BLaER1 (cell line): ENCODE measurements at regions not wholly inside any gene's neighbourhood (a gene's known extent, or its start where the extent isn't known, plus 50 kb on each side); places are given as distances from the start of the nearest gene placed in this dataset.

Source experiments
- H3K27ac ChIP-seq: shearing (Covaris generic); formaldehyde crosslinking; 2 replicates; pipeline ENCODE4 v1.8.1; 2022
- H3K27me3 ChIP-seq: shearing (Covaris generic); formaldehyde crosslinking; 2 replicates; pipeline ENCODE4 v1.8.1; 2022
- H3K36me3 ChIP-seq: shearing (Covaris generic); formaldehyde crosslinking; 2 replicates; pipeline ENCODE4 v1.8.1; 2022
- H3K4me1 ChIP-seq: shearing (Covaris generic); formaldehyde crosslinking; 2 replicates; pipeline ENCODE4 v1.8.1; 2022
- H3K4me2 ChIP-seq: shearing (Covaris generic); formaldehyde crosslinking; 2 replicates; pipeline ENCODE4 v1.8.1; 2022
- H3K4me3 ChIP-seq: shearing (Covaris generic); formaldehyde crosslinking; 2 replicates; pipeline ENCODE4 v1.8.1; 2022
- H3K9ac ChIP-seq: shearing (Covaris generic); formaldehyde crosslinking; 2 replicates; pipeline ENCODE4 v1.8.1; 2022
- H3K9me3 ChIP-seq: shearing (Covaris generic); formaldehyde crosslinking; 2 replicates; pipeline ENCODE4 v1.8.1; 2022
- H4K20me1 ChIP-seq: shearing (Covaris generic); formaldehyde crosslinking; 2 replicates; pipeline ENCODE4 v1.8.1; 2022
- Cebpa-rat ChIP-seq: shearing (Covaris generic); IDR thresholded peaks from 2 replicates; pipeline ENCODE4 v1.8.1; 2022

- Histone ChIP-seq H3K9me3 (no peaks in the 10 kb centered on the region), H3K36me3 (no peaks in the 10 kb centered on the region), H3K27me3 (no peaks in the 10 kb centered on the region), H3K4me2 (no peak overlapping the region), H3K4me1 (no peaks in the 10 kb centered on the region), H3K9ac (no peak overlapping the region), H3K27ac (no peak overlapping the region), H3K4me3 (no peak overlapping the region), H4K20me1 (no peaks in the 10 kb centered on the region)
- TF ChIP-seq Cebpa-rat = no peak
Measured at GRCh38 chr6:168159506-168159905, 80.5 kb upstream of the FRMD1 start.

- Histone ChIP-seq H3K4me1 (no peaks in the 10 kb centered on the region), H3K9ac (no peak overlapping the region), H3K4me2 (no peak overlapping the region), H3K9me3 (no peaks in the 10 kb centered on the region), H4K20me1 (no peaks in the 10 kb centered on the region), H3K36me3 (no peaks in the 10 kb centered on the region), H3K4me3 (no peak overlapping the region), H3K27me3 (no peaks in the 10 kb centered on the region), H3K27ac (no peak overlapping the region)
- no peak for TF ChIP-seq Cebpa-rat
Measured at GRCh38 chr6:168158980-168159349, 80.0 kb upstream of the FRMD1 start.

GRCh38 chr6:168158213-168158979 is 79.4 kb upstream of the FRMD1 start:
- no peaks in the 10 kb centered on the region for H3K36me3 ChIP-seq
- H3K27me3 ChIP-seq = no peaks in the 10 kb centered on the region
- no peak overlapping the region for H3K27ac ChIP-seq
- no peak overlapping the region for H3K4me3 ChIP-seq
- no peak for TF ChIP-seq Cebpa-rat
- no peaks in the 10 kb centered on the region for H4K20me1 ChIP-seq
- no peak overlapping the region for H3K9ac ChIP-seq
- no peaks in the 10 kb centered on the region for H3K9me3 ChIP-seq
- no peak overlapping the region for H3K4me2 ChIP-seq
- no peaks in the 10 kb centered on the region for H3K4me1 ChIP-seq

- H3K27ac ChIP-seq = no peak overlapping the region
- no peak overlapping the region for H3K9ac ChIP-seq
- no peaks in the 10 kb centered on the region for H4K20me1 ChIP-seq
- no peaks in the 10 kb centered on the region for H3K4me1 ChIP-seq
- H3K27me3 ChIP-seq = no peaks in the 10 kb centered on the region
- no peak overlapping the region for H3K4me2 ChIP-seq
- no peak overlapping the region for H3K4me3 ChIP-seq
- TF ChIP-seq Cebpa-rat = no peak
- H3K9me3 ChIP-seq = no peaks in the 10 kb centered on the region
- no peaks in the 10 kb centered on the region for H3K36me3 ChIP-seq
Measured at GRCh38 chr6:168157272-168158212, 78.5 kb upstream of the FRMD1 start.

- H3K4me2 ChIP-seq = no peak overlapping the region
- no peak overlapping the region for H3K4me3 ChIP-seq
- H3K27ac ChIP-seq = no peak overlapping the region
- no peaks in the 10 kb centered on the region for H3K36me3 ChIP-seq
- H4K20me1 ChIP-seq = no peaks in the 10 kb centered on the region
- H3K27me3 ChIP-seq = no peaks in the 10 kb centered on the region
- no peaks in the 10 kb centered on the region for H3K4me1 ChIP-seq
- no peak overlapping the region for H3K9ac ChIP-seq
- H3K9me3 ChIP-seq = no peaks in the 10 kb centered on the region
- TF ChIP-seq Cebpa-rat = no peak
Measured at GRCh38 chr6:168156742-168157265, 77.8 kb upstream of the FRMD1 start.

- Histone ChIP-seq H3K27me3 (no peaks in the 10 kb centered on the region), H3K4me1 (no peaks in the 10 kb centered on the region), H3K27ac (no peak overlapping the region), H3K4me2 (no peak overlapping the region), H3K36me3 (no peaks in the 10 kb centered on the region), H3K9me3 (no peaks in the 10 kb centered on the region), H3K4me3 (no peak overlapping the region), H4K20me1 (no peaks in the 10 kb centered on the region), H3K9ac (no peak overlapping the region)
- no peak for TF ChIP-seq Cebpa-rat
Measured at GRCh38 chr6:168155821-168156741, 77.1 kb upstream of the FRMD1 start.

- H3K4me2 ChIP-seq = no peak overlapping the region
Measured at GRCh38 chr6:168155193-168155592, 76.2 kb upstream of the FRMD1 start.

GRCh38 chr6:168154263-168154917 is 75.4 kb upstream of the FRMD1 start:
- no peaks in the 10 kb centered on the region for H3K9me3 ChIP-seq
- H3K4me1 ChIP-seq = no peaks in the 10 kb centered on the region
- H3K36me3 ChIP-seq = no peaks in the 10 kb centered on the region
- H3K27ac ChIP-seq = no peak overlapping the region
- no peak overlapping the region for H3K4me3 ChIP-seq
- no peak for TF ChIP-seq Cebpa-rat
- no peak overlapping the region for H3K9ac ChIP-seq
- no peaks in the 10 kb centered on the region for H4K20me1 ChIP-seq
- H3K4me2 ChIP-seq = no peak overlapping the region
- no peaks in the 10 kb centered on the region for H3K27me3 ChIP-seq

More at GRCh38 chr6:168155193-168155592, 76.2 kb upstream of the FRMD1 start:
- Histone ChIP-seq H3K4me1 (no peaks in the 10 kb centered on the region), H3K27me3 (no peaks in the 10 kb centered on the region), H3K36me3 (no peaks in the 10 kb centered on the region), H4K20me1 (no peaks in the 10 kb centered on the region), H3K9ac (no peak overlapping the region), H3K4me3 (no peak overlapping the region), H3K9me3 (no peaks in the 10 kb centered on the region), H3K27ac (no peak overlapping the region)
- TF ChIP-seq Cebpa-rat = no peak

GRCh38 chr6:168153553-168153952 is 74.5 kb upstream of the FRMD1 start:
- Histone ChIP-seq H3K9me3 (no peaks in the 10 kb centered on the region), H3K9ac (no peak overlapping the region), H3K27ac (no peak overlapping the region), H3K36me3 (no peaks in the 10 kb centered on the region), H4K20me1 (no peaks in the 10 kb centered on the region), H3K27me3 (no peaks in the 10 kb centered on the region), H3K4me1 (no peaks in the 10 kb centered on the region), H3K4me2 (no peak overlapping the region), H3K4me3 (no peak overlapping the region)
- TF ChIP-seq Cebpa-rat = no peak
